H1 (cell line): ENCODE measurements at regions not wholly inside any gene's neighbourhood (a gene's known extent, or its start where the extent isn't known, plus 50 kb on each side); places are given as distances from the start of the nearest gene placed in this dataset.

ENCODE experiments used
- CTCF ChIA-PET: fragments of 300-600 bp; sonication (Branson Sonifier 250); formaldehyde crosslinking; loops from one replicate; lab custom pipeline; 2021; ENCODE audit not compliant: partially characterized antibody; lab: Charles Lee
- POLR2A ChIA-PET: fragments of 300-600 bp; sonication (Branson Sonifier 250); formaldehyde crosslinking; loops from one replicate; lab custom pipeline; 2021; ENCODE audit warnings: inconsistent platforms; ENCODE audit not compliant: partially characterized antibody; lab: Charles Lee
- DNase-seq, 2 experiments: peaks; one replicate each; pipeline versions ENCODE4 v3.0.0 to v3.0.0-alpha.2; 2010 to 2022; ENCODE audit warnings: low spot score in 2 of 2, low read depth in 1 of 2, mixed read lengths in 1 of 2
- FAIRE-seq: peaks from 2 replicates; lab custom pipeline; 2011; peaks lifted over from hg19 to GRCh38; lab: Jason Lieb, UNC
- H2AFZ ChIP-seq: 2 replicates; pipeline ENCODE4 v1.8.1; 2012; ENCODE audit warnings: low read length, inconsistent platforms
- H2AK5ac ChIP-seq: 2 replicates; pipeline ENCODE4 v1.6.1; 2013; ENCODE audit warnings: low read depth, low read length
- H2BK120ac ChIP-seq: replicated peaks from 2 replicates; pipeline ENCODE3; 2013; ENCODE audit warnings: low read depth, low read length, inconsistent platforms
- H2BK12ac ChIP-seq: 2 replicates; pipeline ENCODE4 v1.6.1; 2013; ENCODE audit warnings: low read depth, low read length
- H2BK15ac ChIP-seq: 2 replicates; pipeline ENCODE4 v1.6.1; 2013; ENCODE audit warnings: low read length
- H2BK20ac ChIP-seq: 2 replicates; pipeline ENCODE4 v1.6.1; 2013; ENCODE audit warnings: low read length
- H2BK5ac ChIP-seq: 2 replicates; pipeline ENCODE4 v1.6.1; 2013; ENCODE audit warnings: low read depth, low read length
- H3K14ac ChIP-seq: 2 replicates; pipeline ENCODE4 v1.6.1; 2013; ENCODE audit warnings: inconsistent platforms; ENCODE audit not compliant: insufficient read length
- H3K18ac ChIP-seq: 2 replicates; pipeline ENCODE4 v1.6.1; 2013; ENCODE audit warnings: low read length; ENCODE audit errors: extremely low read depth
- H3K23ac ChIP-seq: 2 replicates; pipeline ENCODE4 v1.6.1; 2013; ENCODE audit warnings: inconsistent platforms; ENCODE audit not compliant: insufficient read length
- H3K23me2 ChIP-seq: 2 replicates; pipeline ENCODE4 v1.6.1; 2013; ENCODE audit warnings: low read depth, low read length
- H3K27ac ChIP-seq: 2 replicates; pipeline ENCODE4 v1.6.1; 2011; ENCODE audit warnings: low read depth, low read length, inconsistent platforms
- H3K27me3 ChIP-seq, 4 experiments: replicated peaks in 1 of 4; 1 replicate in 1 of 4; 2 replicates in 3 of 4; pipeline versions ENCODE4 v1.6.1 to v1.8.1; 2011 to 2013; ENCODE audit warnings: low read length in 3 of 4, mild to moderate bottlenecking in 3 of 4, inconsistent platforms in 2 of 4, mixed read lengths in 2 of 4, moderate library complexity in 1 of 4; ENCODE audit not compliant: control insufficient read depth in 3 of 4, insufficient read depth in 3 of 4; ENCODE audit errors: extremely low read depth in 1 of 4
- H3K36me3 ChIP-seq, 4 experiments: 2 replicates each; pipeline versions ENCODE4 v1.6.1 to v1.8.1; 2011 to 2013; ENCODE audit warnings: mild to moderate bottlenecking in 4 of 4, low read length in 3 of 4, moderate library complexity in 2 of 4, control low read depth in 1 of 4, inconsistent platforms in 1 of 4; ENCODE audit not compliant: insufficient read depth in 4 of 4, control insufficient read depth in 2 of 4
- H3K4ac ChIP-seq: replicated peaks from 2 replicates; pipeline ENCODE3; 2013; ENCODE audit warnings: low read length, low read depth, mixed read lengths, inconsistent platforms; ENCODE audit not compliant: insufficient read length
- H3K4me1 ChIP-seq, 4 experiments: replicated peaks in 1 of 4; 1 replicate in 1 of 4; 2 replicates in 3 of 4; pipeline versions ENCODE4 v1.6.1 to v1.8.1; 2011 to 2013; ENCODE audit warnings: low read length in 3 of 4, inconsistent platforms in 2 of 4, mixed read lengths in 1 of 4; ENCODE audit not compliant: insufficient read depth in 4 of 4, control insufficient read depth in 3 of 4
- H3K4me2 ChIP-seq, 2 experiments: 2 replicates each; pipeline versions ENCODE4 v1.6.1 to v1.8.1; 2011 to 2013; ENCODE audit warnings: low read depth in 2 of 2, low read length in 2 of 2, control low read depth in 1 of 2, inconsistent platforms in 1 of 2, mild to moderate bottlenecking in 1 of 2; ENCODE audit not compliant: insufficient read depth in 1 of 2
- H3K4me3 ChIP-seq, 4 experiments: fragments of 200-600, 300-600 bp in 1 of 4; sonication (generic), shearing (Covaris generic), sonication (Bioruptor Twin) in 1 of 4; 2 replicates each; pipeline versions ENCODE4 v1.5.1 to v1.8.1; 2011 to 2016; ENCODE audit warnings: low read length in 4 of 4, low read depth in 3 of 4, control low read depth in 2 of 4, inconsistent platforms in 2 of 4, mild to moderate bottlenecking in 2 of 4, mixed read lengths in 1 of 4, moderate library complexity in 1 of 4; ENCODE audit not compliant: insufficient read depth in 2 of 4; ENCODE audit errors: extremely low read depth in 1 of 4
- H3K56ac ChIP-seq: replicated peaks from 2 replicates; pipeline ENCODE3; 2013; ENCODE audit warnings: low read depth, mild to moderate bottlenecking, mixed read lengths, low read length, inconsistent platforms; ENCODE audit not compliant: insufficient read length
- H3K79me1 ChIP-seq: 2 replicates; pipeline ENCODE4 v1.6.1; 2013; ENCODE audit warnings: low read depth, low read length, control low read depth
- H3K79me2 ChIP-seq, 2 experiments: 2 replicates each; pipeline versions ENCODE4 v1.6.1 to v1.8.1; 2012 to 2013; ENCODE audit warnings: low read length in 2 of 2, mild to moderate bottlenecking in 2 of 2, inconsistent platforms in 1 of 2; ENCODE audit not compliant: insufficient read depth in 2 of 2, control insufficient read depth in 1 of 2
- H3K9ac ChIP-seq, 4 experiments: replicated peaks in 1 of 4; 1 replicate in 1 of 4; 2 replicates in 3 of 4; pipeline versions ENCODE4 v1.6.1 to v1.8.1; 2011 to 2013; ENCODE audit warnings: low read depth in 3 of 4, low read length in 3 of 4, control low read depth in 2 of 4, mild to moderate bottlenecking in 2 of 4, moderate library complexity in 2 of 4, inconsistent platforms in 1 of 4; ENCODE audit errors: extremely low read depth in 1 of 4
- H3K9me3 ChIP-seq, 2 experiments: 2 replicates each; pipeline versions ENCODE4 v1.6.1 to v1.8.1; 2012 to 2013; ENCODE audit warnings: mild to moderate bottlenecking in 2 of 2, moderate library complexity in 2 of 2, control low read depth in 1 of 2, inconsistent platforms in 1 of 2, low read depth in 1 of 2, low read length in 1 of 2, mixed read lengths in 1 of 2; ENCODE audit not compliant: insufficient read depth in 2 of 2
- H4K20me1 ChIP-seq, 2 experiments: replicated peaks in 1 of 2; 2 replicates each; pipeline versions ENCODE3 to v1.8.1; 2011 to 2013; ENCODE audit warnings: inconsistent platforms in 2 of 2, low read length in 2 of 2, mild to moderate bottlenecking in 1 of 2; ENCODE audit not compliant: insufficient read depth in 2 of 2, control insufficient read depth in 1 of 2
- H4K5ac ChIP-seq: 2 replicates; pipeline ENCODE4 v1.6.1; 2013; ENCODE audit warnings: low read length, low read depth, mixed read lengths, inconsistent platforms; ENCODE audit not compliant: insufficient read length
- H4K8ac ChIP-seq: 2 replicates; pipeline ENCODE4 v1.8.0; 2013; ENCODE audit warnings: mild to moderate bottlenecking, moderate library complexity, low read length, inconsistent platforms; ENCODE audit not compliant: insufficient read depth; ENCODE audit errors: extremely low read depth
- H4K91ac ChIP-seq: replicated peaks from 2 replicates; pipeline ENCODE3; 2013; ENCODE audit warnings: low read length, mixed read lengths, inconsistent platforms; ENCODE audit not compliant: insufficient read length
- SIRT6 ChIP-seq: IDR thresholded peaks from one replicate; pipeline ENCODE4 v1.7.1; 2012; ENCODE audit warnings: low read length, inconsistent platforms
- YY1 ChIP-seq: IDR thresholded peaks from 2 replicates; pipeline ENCODE4 v1.6.1; 2011; ENCODE audit warnings: low read depth, mild to moderate bottlenecking, low read length
- WGBS, 2 experiments: shearing (Covaris generic) in 1 of 2; methylation state at CpG; one replicate each; pipeline versions ENCODE4 v1.1.6 to v1.1.7; 2013 to 2015; ENCODE audit warnings: low lambda C conversion rate in 2 of 2, mixed read lengths in 2 of 2, inconsistent platforms in 1 of 2, low coverage in 1 of 2, missing lambda C conversion rate in 1 of 2; ENCODE audit not compliant: insufficient replicate concordance in 2 of 2, insufficient coverage in 1 of 2, insufficient read length in 1 of 2; ENCODE audit errors: extremely low coverage in 1 of 2, missing lambda C conversion rate in 1 of 2; 5-methylcytosine and 5-hydroxymethylcytosine counted together

- CTCF ChIA-PET = interaction anchor here (0.9 to 3.5 kb wide), 4 partner anchors 12 to 524 kb away, joined by 3 to 8 read pairs (median 4); no protein-coding TSS in a partner anchor
- H3K14ac ChIP-seq = no peak overlapping the region
- WGBS, 2 experiments = 87% methylated on average over 16 of the region's 16 CpGs; no CpG with 5 or more reads in 1 of the 2 experiments
- H3K56ac ChIP-seq = no peak overlapping the region
- TF ChIP-seq SIRT6 (no peak), YY1 (no peak)
- H3K27ac ChIP-seq = no peak overlapping the region
- no peak overlapping the region for H2BK20ac ChIP-seq
- no peak overlapping the region for H3K9ac ChIP-seq
- H2BK5ac ChIP-seq = no peak overlapping the region
- H2BK120ac ChIP-seq = no peak overlapping the region
- H4K8ac ChIP-seq = no peak overlapping the region
- no peak for FAIRE-seq
- no peak overlapping the region for H2BK12ac ChIP-seq
- H3K9me3 ChIP-seq = no peaks in the 10 kb centered on the region
- no peaks in the 10 kb centered on the region for H3K79me1 ChIP-seq
- H3K4me2 ChIP-seq = no peak overlapping the region
- no peak overlapping the region for H2BK15ac ChIP-seq
- no peak overlapping the region for H3K23ac ChIP-seq
- H3K4me1 ChIP-seq = no peaks in the 10 kb centered on the region
- H4K20me1 ChIP-seq = no peaks in the 10 kb centered on the region
- no peak overlapping the region for H3K4me3 ChIP-seq
- H4K5ac ChIP-seq = no peak overlapping the region
- no peaks in the 10 kb centered on the region for H3K27me3 ChIP-seq
- H3K36me3 ChIP-seq = no peaks in the 10 kb centered on the region
- no peaks in the 10 kb centered on the region for H3K23me2 ChIP-seq
- no peaks in the 10 kb centered on the region for H3K79me2 ChIP-seq
- H3K4ac ChIP-seq = no peak overlapping the region
- POLR2A ChIA-PET = no interaction called here
- H3K18ac ChIP-seq = no peak overlapping the region
- H2AFZ ChIP-seq = no peak overlapping the region
- H4K91ac ChIP-seq = no peak overlapping the region
- no peak for DNase-seq
- no peak overlapping the region for H2AK5ac ChIP-seq
Measured at GRCh38 chr14:101176535-101177205, 273.1 kb upstream of the RTL1 start.
